Smooth muscle cell (in vitro differentiated cells): ENCODE measurements at regions not wholly inside any gene's neighbourhood (a gene's known extent, or its start where the extent isn't known, plus 50 kb on each side); places are given as distances from the start of the nearest gene placed in this dataset.

Experiments used
- DNase-seq: peaks from one replicate; lab custom pipeline; 2025; ENCODE audit not compliant: unreplicated experiment; lab: John Stamatoyannopoulos, UW
- H2AFZ ChIP-seq: fragments of 200-600 bp; sonication (generic); 2 replicates; pipeline ENCODE4 v1.6.0; 2016; ENCODE audit warnings: antibody characterized with exemption, low read depth, mild to moderate bottlenecking
- H3F3A ChIP-seq: fragments of 200-600 bp; sonication (generic); 2 replicates; pipeline ENCODE4 v1.6.0; 2017; ENCODE audit warnings: antibody characterized with exemption, low read depth
- H3K27ac ChIP-seq: fragments of 200-600 bp; sonication (generic); 2 replicates; pipeline ENCODE4 v1.5.1; 2016; ENCODE audit warnings: low read depth, mild to moderate bottlenecking
- H3K27me3 ChIP-seq: fragments of 200-600 bp; sonication (generic); 2 replicates; pipeline ENCODE4 v1.6.1; 2016; ENCODE audit warnings: low read depth, mild to moderate bottlenecking
- H3K36me3 ChIP-seq: fragments of 200-600 bp; sonication (generic); 2 replicates; pipeline ENCODE4 v1.5.1; 2016; ENCODE audit warnings: low read depth
- H3K4me1 ChIP-seq: fragments of 200-600 bp; sonication (generic); 2 replicates; pipeline ENCODE4 v1.5.1; 2016; ENCODE audit warnings: low read depth
- H3K4me2 ChIP-seq: fragments of 200-600 bp; sonication (generic); 2 replicates; pipeline ENCODE4 v1.6.0; 2016; ENCODE audit warnings: mild to moderate bottlenecking
- H3K4me3 ChIP-seq: fragments of 200-600 bp; sonication (generic); 2 replicates; pipeline ENCODE4 v1.5.1; 2016; ENCODE audit warnings: mild to moderate bottlenecking
- H3K79me2 ChIP-seq: fragments of 200-600 bp; sonication (generic); 2 replicates; pipeline ENCODE4 v1.6.0; 2016; ENCODE audit warnings: low read depth, mild to moderate bottlenecking
- H3K9ac ChIP-seq: fragments of 200-600 bp; sonication (generic); 2 replicates; pipeline ENCODE4 v1.6.0; 2016; ENCODE audit warnings: low read depth
- H3K9me3 ChIP-seq: fragments of 200-600 bp; sonication (generic); replicated peaks from 2 replicates; pipeline ENCODE4 v1.5.1; 2016; ENCODE audit warnings: low read depth
- H4K20me1 ChIP-seq: fragments of 200-600 bp; sonication (generic); 2 replicates; pipeline ENCODE4 v1.6.0; 2016; ENCODE audit warnings: low read depth
- WGBS: methylation state at CpG from one replicate; pipeline ENCODE4 v1.1.7; 2016; ENCODE audit warnings: low lambda C conversion rate; 5-methylcytosine and 5-hydroxymethylcytosine counted together
- TF ChIP-seq, protein P1 (sequence below): fragments of 200-600 bp; sonication (generic); IDR thresholded peaks from 2 replicates; pipeline ENCODE4 v1.5.1; 2017; ENCODE audit warnings: borderline replicate concordance, mild to moderate bottlenecking, antibody characterized with exemption; ENCODE audit not compliant: insufficient read depth, poor library complexity, severe bottlenecking

DNA sequence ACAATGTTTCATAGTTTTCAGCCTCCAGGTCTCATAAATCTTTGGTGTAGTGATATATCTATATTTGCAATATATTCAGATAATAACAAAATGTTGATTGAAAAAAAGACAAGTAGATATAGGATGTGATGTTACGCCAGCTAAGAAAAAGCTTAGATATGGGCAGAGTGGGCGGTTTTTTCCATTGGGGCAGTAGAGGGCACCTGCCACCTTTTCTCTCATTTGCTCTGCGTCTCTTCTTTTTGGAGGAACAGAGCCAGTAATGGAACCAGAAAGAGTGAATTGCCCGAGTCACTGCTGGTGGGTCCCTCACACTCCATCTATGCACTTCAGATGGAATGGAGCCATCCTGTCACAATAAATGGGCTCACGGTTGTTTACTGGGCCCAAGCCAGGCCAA is 62.1 kb upstream of the FANCC start:
- Histone ChIP-seq H2AFZ (no peak overlapping the region), H4K20me1 (no peaks in the 10 kb centered on the region), H3K27ac (no peak overlapping the region), H3K4me1 (peaks cover 6% of the 10 kb centered on the region), H3K27me3 (no peaks in the 10 kb centered on the region), H3K4me3 (no peak overlapping the region), H3K9ac (no peak overlapping the region), H3K79me2 (no peaks in the 10 kb centered on the region), H3K36me3 (no peaks in the 10 kb centered on the region), H3F3A (no peaks in the 10 kb centered on the region), H3K4me2 (no peak overlapping the region), H3K9me3 (no peaks in the 10 kb centered on the region)
- no peak for DNase-seq
- WGBS, result 93% methylated on average over 5 of the region's 5 CpGs
- TF ChIP-seq, protein P1, sequence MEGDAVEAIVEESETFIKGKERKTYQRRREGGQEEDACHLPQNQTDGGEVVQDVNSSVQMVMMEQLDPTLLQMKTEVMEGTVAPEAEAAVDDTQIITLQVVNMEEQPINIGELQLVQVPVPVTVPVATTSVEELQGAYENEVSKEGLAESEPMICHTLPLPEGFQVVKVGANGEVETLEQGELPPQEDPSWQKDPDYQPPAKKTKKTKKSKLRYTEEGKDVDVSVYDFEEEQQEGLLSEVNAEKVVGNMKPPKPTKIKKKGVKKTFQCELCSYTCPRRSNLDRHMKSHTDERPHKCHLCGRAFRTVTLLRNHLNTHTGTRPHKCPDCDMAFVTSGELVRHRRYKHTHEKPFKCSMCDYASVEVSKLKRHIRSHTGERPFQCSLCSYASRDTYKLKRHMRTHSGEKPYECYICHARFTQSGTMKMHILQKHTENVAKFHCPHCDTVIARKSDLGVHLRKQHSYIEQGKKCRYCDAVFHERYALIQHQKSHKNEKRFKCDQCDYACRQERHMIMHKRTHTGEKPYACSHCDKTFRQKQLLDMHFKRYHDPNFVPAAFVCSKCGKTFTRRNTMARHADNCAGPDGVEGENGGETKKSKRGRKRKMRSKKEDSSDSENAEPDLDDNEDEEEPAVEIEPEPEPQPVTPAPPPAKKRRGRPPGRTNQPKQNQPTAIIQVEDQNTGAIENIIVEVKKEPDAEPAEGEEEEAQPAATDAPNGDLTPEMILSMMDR, result no peak

DNA sequence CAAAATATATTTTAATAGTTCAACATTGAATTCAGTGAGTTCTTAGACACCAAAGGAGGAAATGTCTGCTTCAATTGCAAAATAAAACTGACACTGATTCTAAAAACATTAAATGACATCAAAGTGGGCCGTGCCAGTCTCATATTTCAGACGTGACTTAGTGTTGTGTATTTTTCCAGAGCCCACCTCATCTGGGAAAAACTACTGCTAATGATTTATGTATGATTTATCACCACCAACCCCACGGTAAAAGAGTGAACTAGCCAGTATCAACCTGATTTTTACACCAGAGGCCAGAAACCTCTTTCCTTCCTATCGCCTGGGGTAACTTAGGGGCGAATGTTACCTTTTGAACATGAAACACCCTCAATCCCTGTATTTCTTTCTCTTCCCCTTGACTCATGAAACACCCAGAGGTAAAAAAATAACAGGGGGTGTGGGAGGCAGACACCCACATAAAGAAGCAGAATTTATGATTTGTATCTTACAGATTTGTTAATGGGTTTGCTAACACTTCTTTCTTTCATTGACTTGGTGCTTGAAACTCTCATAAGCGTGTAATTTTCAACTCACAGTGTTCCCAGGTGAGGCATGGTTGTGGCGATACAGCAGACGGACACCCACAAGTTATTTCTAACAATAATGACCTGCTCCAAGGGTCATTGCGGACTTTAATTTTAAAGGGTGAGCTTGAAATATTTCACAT is 56.4 kb upstream of the FANCC start:
- DNase-seq, result no peak
- Histone ChIP-seq H3K36me3 (no peaks in the 10 kb centered on the region), H4K20me1 (no peaks in the 10 kb centered on the region), H3K4me1 (no peaks in the 10 kb centered on the region), H3K27ac (no peak overlapping the region), H3K4me3 (no peak overlapping the region), H3K9ac (no peak overlapping the region), H3K4me2 (no peak overlapping the region), H3K79me2 (no peaks in the 10 kb centered on the region), H3K9me3 (no peaks in the 10 kb centered on the region), H2AFZ (no peak overlapping the region), H3F3A (no peaks in the 10 kb centered on the region), H3K27me3 (no peaks in the 10 kb centered on the region)
- TF ChIP-seq, protein P1, result no peak
- 91% methylated on average over 9 of the region's 9 CpGs for WGBS

DNA sequence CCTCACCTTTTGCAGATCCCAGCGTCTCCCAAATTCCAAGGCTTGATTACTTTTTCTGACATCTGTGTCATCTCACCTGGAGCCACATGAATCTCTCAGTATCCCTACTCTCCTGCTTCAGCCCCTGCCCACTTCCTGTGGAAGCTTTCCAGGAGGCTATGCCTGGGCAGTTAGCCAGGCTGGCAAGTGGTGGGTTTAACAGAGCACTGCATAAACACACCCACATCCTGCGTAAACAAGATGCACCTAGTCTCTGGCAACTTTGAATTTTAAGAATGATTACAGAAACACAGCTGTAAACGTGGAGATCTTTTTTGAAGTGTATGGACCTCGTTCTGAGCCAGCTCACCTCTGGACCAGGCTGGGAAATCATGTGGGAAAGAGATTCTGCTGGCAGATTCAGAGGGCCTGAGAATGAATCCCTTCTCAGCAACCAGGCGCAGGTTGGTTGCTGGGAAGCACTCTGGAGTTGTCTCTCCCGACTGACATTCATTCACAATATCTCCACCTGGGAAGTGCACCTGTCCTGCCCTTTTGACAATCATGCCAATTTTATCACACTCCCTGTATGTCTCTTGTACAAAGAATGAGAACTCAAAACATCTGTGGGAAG is 55.7 kb upstream of the FANCC start:
- TF ChIP-seq, protein P1, result no peak
- no peak for DNase-seq
- 75% methylated on average over 6 of the region's 6 CpGs for WGBS

DNA sequence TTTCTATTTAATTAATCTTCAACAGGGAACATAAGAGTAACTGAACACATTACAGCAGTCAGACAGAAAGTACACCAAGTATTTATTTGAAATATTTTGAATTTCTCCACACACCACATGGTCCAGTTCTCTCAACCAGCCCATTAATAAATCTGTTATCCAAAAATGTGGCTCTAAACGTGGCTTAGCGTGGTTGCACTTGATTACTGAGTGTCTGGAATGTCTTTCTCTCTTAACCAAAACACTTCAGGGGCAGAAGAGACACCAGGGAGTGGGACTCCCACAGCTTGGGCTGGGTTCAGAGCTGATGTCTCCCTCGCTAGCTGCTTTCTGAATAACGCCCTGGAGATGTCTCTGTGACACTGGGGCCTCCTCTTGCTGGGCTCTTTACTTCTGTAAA is 52.6 kb upstream of the FANCC start:
- H3K36me3 ChIP-seq, result no peaks in the 10 kb centered on the region
- 60% methylated on average over 4 of the region's 4 CpGs for whole genome bisulfite sequencing
- H4K20me1 ChIP-seq, result no peaks in the 10 kb centered on the region
- peaks cover 14% of the 10 kb centered on the region for H3K4me1 ChIP-seq
- no peaks in the 10 kb centered on the region for H3F3A ChIP-seq
- no peaks in the 10 kb centered on the region for H3K9me3 ChIP-seq
- no peaks in the 10 kb centered on the region for H3K79me2 ChIP-seq
- TF ChIP-seq, protein P1, result no peak
- H3K27me3 ChIP-seq, result peaks cover under 1% of the 10 kb centered on the region
- no peak overlapping the region for H3K4me2 ChIP-seq
- no peak overlapping the region for H3K9ac ChIP-seq
- no peak for DNase-seq
- no peak overlapping the region for H3K4me3 ChIP-seq
- H2AFZ ChIP-seq, result no peak overlapping the region
- H3K27ac ChIP-seq, result no peak overlapping the region

More for the DNA sequence above, 55.7 kb upstream of the FANCC start:
- H3F3A ChIP-seq, result no peaks in the 10 kb centered on the region
- no peaks in the 10 kb centered on the region for H4K20me1 ChIP-seq
- no peak overlapping the region for H3K4me3 ChIP-seq
- H3K9ac ChIP-seq, result no peak overlapping the region
- no peak overlapping the region for H3K27ac ChIP-seq
- H3K36me3 ChIP-seq, result no peaks in the 10 kb centered on the region
- H3K9me3 ChIP-seq, result no peaks in the 10 kb centered on the region
- no peaks in the 10 kb centered on the region for H3K27me3 ChIP-seq
- H3K79me2 ChIP-seq, result no peaks in the 10 kb centered on the region
- H2AFZ ChIP-seq, result no peak overlapping the region
- H3K4me1 ChIP-seq, result no peaks in the 10 kb centered on the region
- H3K4me2 ChIP-seq, result no peak overlapping the region
